KBM-7 (cell line): ENCODE measurements at regions not wholly inside any gene's neighbourhood (a gene's known extent, or its start where the extent isn't known, plus 50 kb on each side); places are given as distances from the start of the nearest gene placed in this dataset.

Source experiments
- DNase-seq: peaks from one replicate; pipeline ENCODE4 v3.0.0-alpha.2; 2015
- in situ Hi-C: fragments of 300-500 bp; cut with MboI; formaldehyde crosslinking; loops from 2 replicates; pipeline ENCODE4 v1.14.3; 2020; ENCODE audit warnings: low sequenced_read_pairs, low pct_unique_long_range_greater_than_20kb, mixed read lengths

- in situ Hi-C loops = no loop called here
- no peak for DNase-seq
Measured at GRCh38 chr4:37502070-37502469, 184.1 kb downstream of the RELL1 start.
